Erythroblast (primary cell): ENCODE measurements at regions not wholly inside any gene's neighbourhood (a gene's known extent, or its start where the extent isn't known, plus 50 kb on each side); places are given as distances from the start of the nearest gene placed in this dataset.

Experiments used
- GATA1 ChIP-seq: IDR thresholded peaks from 2 replicates; pipeline ENCODE4 v1.6.1; 2011; ENCODE audit warnings: low read depth, mild to moderate bottlenecking, control low read depth, low read length, moderate library complexity
- POLR2A ChIP-seq: IDR thresholded peaks from 2 replicates; pipeline ENCODE4 v1.6.1; 2011; ENCODE audit warnings: mild to moderate bottlenecking, low read length

GRCh38 chr11:24043842-24044241 is 453.0 kb upstream of the LUZP2 start:
- no peak for TF ChIP-seq POLR2A
- TF ChIP-seq GATA1, result no peak
